Neural progenitor cell (in vitro differentiated cells): ENCODE measurements at regions not wholly inside any gene's neighbourhood (a gene's known extent, or its start where the extent isn't known, plus 50 kb on each side); places are given as distances from the start of the nearest gene placed in this dataset.

ENCODE experiments used
- CTCF ChIP-seq: fragments of 200-600 bp; sonication (generic); IDR thresholded peaks from 2 replicates; pipeline ENCODE4 v1.5.1; 2017; ENCODE audit warnings: antibody characterized with exemption, mild to moderate bottlenecking
- EZH2 ChIP-seq: fragments of 200-600 bp; sonication (generic); IDR thresholded peaks from 2 replicates; pipeline ENCODE4 v1.6.1; 2017; ENCODE audit warnings: antibody characterized with exemption, mild to moderate bottlenecking, moderate library complexity
- EZH2phosphoT487 ChIP-seq: fragments of 200-600 bp; sonication (generic); IDR thresholded peaks from 2 replicates; pipeline ENCODE4 v1.6.1; 2017; ENCODE audit warnings: antibody characterized with exemption

GRCh38 chr4:26000274-26000950 lies 86.4 kb downstream of the SMIM20 start:
- TF ChIP-seq CTCF (no peak), EZH2 (no peak), EZH2phosphoT487 (no peak)
